Body of pancreas (tissue), 4 donors: ENCODE measurements at regions not wholly inside any gene's neighbourhood (a gene's known extent, or its start where the extent isn't known, plus 50 kb on each side); places are given as distances from the start of the nearest gene placed in this dataset.

ENCODE experiments used
- CTCF ChIP-seq, 7 experiments: fragments of 450-650 bp in 4 of 7; fragments of 200-600 bp in 3 of 7; sonication (generic) in 3 of 7; IDR thresholded peaks; one replicate each; pipeline ENCODE4 v1.5.1; 2016 to 2019; ENCODE audit warnings: antibody characterized with exemption in 7 of 7
- POLR2A ChIP-seq, 3 donors: fragments of 450-650 bp; IDR thresholded peaks; one replicate each; pipeline ENCODE4 v1.6.1; 2016; ENCODE audit warnings: antibody characterized with exemption in 3 of 3, mild to moderate bottlenecking in 2 of 3

DNA sequence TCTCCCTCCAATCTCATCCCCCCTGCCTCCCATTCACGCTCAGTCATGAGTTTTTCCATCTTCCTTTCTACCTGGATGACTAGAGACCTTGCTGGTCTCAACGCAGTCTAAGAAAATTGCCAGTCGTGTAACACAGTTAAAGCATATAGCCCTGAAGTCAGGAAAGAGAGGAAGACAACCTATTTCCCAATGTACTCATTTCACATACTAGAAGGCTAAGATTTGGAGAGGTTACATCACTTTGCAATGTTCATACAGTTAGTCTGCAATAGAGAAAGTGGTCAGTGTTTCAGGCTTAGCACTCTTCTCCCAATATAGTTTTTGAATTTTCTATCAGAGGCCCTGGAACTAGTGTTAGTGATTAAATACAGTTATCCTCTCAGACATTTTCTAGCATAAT lies 278.6 kb downstream of the EDEM1 start:
- no peak for TF ChIP-seq CTCF (IDR thresholded peaks at IDR 0.05)
- no peak for TF ChIP-seq POLR2A (IDR thresholded peaks at IDR 0.05)
